ENCODE measurements at regions not wholly inside any gene's neighbourhood (a gene's known extent, or its start where the extent isn't known, plus 50 kb on each side); places are given as distances from the start of the nearest gene placed in this dataset.

GRCh38 chr2:64750001-64750816 lies 96.5 kb upstream of the SERTAD2 start:
- peak overlapping the region; percentile 90 for H3K4me3 ChIP-seq (ENCODE audit: low read depth, low read length)
- no peak for TF ChIP-seq CTCF (IDR thresholded peaks at IDR 0.05; ENCODE audit: insufficient read depth, low read depth, low read length, missing control alignments)
- peak; percentile 46 for DNase-seq (ENCODE audit: low read depth)

- no peak for TF ChIP-seq CTCF (IDR thresholded peaks at IDR 0.05; ENCODE audit: insufficient read depth, low read depth, low read length, missing control alignments)
- peak overlapping the region; percentile 90 for H3K4me3 ChIP-seq (ENCODE audit: low read depth, low read length)
- DNase-seq (ENCODE audit: low read depth), result peak; percentile 100
Observed at GRCh38 chr2:64750817-64751285, 97.1 kb upstream of the SERTAD2 start.

- H3K4me3 ChIP-seq (ENCODE audit: low read depth, low read length), result peak overlapping the region; percentile 92
- no peak for DNase-seq (ENCODE audit: low read depth)
- peak; percentile 14 for TF ChIP-seq CTCF (IDR thresholded peaks at IDR 0.05; ENCODE audit: insufficient read depth, low read depth, low read length, missing control alignments)
Observed at GRCh38 chr2:64751286-64752260, 97.9 kb upstream of the SERTAD2 start.

GRCh38 chr2:64753399-64753798 lies 99.7 kb upstream of the SERTAD2 start:
- no peak for DNase-seq (ENCODE audit: low read depth)
- TF ChIP-seq CTCF (IDR thresholded peaks at IDR 0.05; ENCODE audit: insufficient read depth, low read depth, low read length, missing control alignments), result no peak
- no peak overlapping the region for H3K4me3 ChIP-seq (ENCODE audit: low read depth, low read length)

GRCh38 chr2:64754570-64754969 lies 100.9 kb upstream of the SERTAD2 start:
- DNase-seq (ENCODE audit: low read depth), result no peak
- TF ChIP-seq CTCF (IDR thresholded peaks at IDR 0.05; ENCODE audit: insufficient read depth, low read depth, low read length, missing control alignments), result no peak
- H3K4me3 ChIP-seq (ENCODE audit: low read depth, low read length), result no peak overlapping the region

GRCh38 chr2:64757126-64757525 lies 103.4 kb upstream of the SERTAD2 start:
- no peak overlapping the region for H3K4me3 ChIP-seq (ENCODE audit: low read depth, low read length)
- DNase-seq (ENCODE audit: low read depth), result no peak
- TF ChIP-seq CTCF (IDR thresholded peaks at IDR 0.05; ENCODE audit: insufficient read depth, low read depth, low read length, missing control alignments), result no peak
